ENCODE measurements at regions not wholly inside any gene's neighbourhood (a gene's known extent, or its start where the extent isn't known, plus 50 kb on each side); places are given as distances from the start of the nearest gene placed in this dataset.

- TF ChIP-seq CTCF (IDR thresholded peaks at IDR 0.05), result no peak
- TF ChIP-seq POLR2AphosphoS5 (IDR thresholded peaks at IDR 0.05), result no peak
- no peak for TF ChIP-seq POLR2A (IDR thresholded peaks at IDR 0.05)
- no peak for TF ChIP-seq EP300 (IDR thresholded peaks at IDR 0.05)
Observed at GRCh38 chr16:80303691-80304090, 237.1 kb upstream of the DYNLRB2 start.
